NCI-H2029 (cell line): ENCODE measurements at regions not wholly inside any gene's neighbourhood (a gene's known extent, or its start where the extent isn't known, plus 50 kb on each side); places are given as distances from the start of the nearest gene placed in this dataset.
"Not testable (repeated sequence)": the region's sequence is repeated elsewhere in the genome, so short reads cannot be mapped to it uniquely, and the experiment has no call there.

Experiments
- DNase-seq: peaks from one replicate; lab custom pipeline; 2025; lab: John Stamatoyannopoulos, UW

DNA sequence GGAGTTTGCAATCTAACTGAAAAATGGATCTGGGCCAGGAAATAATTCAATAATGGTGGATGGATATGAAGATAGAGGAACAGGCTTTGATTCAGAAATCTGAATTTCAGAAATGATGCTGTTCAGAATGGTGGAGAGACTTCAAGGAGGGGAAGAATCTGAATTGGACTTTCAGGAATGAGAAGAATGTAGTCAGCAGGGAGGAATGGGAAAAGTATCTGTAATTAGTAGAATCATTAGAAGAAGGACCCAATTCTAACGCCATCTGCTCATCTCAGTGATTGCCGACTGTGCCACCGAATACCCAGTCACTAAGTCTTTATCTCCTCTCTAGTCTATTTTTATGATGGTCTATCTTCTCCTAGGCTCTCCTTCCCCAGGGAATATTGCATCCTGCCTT, 363.2 kb downstream of the GALC start:
- no peak for DNase-seq

DNA sequence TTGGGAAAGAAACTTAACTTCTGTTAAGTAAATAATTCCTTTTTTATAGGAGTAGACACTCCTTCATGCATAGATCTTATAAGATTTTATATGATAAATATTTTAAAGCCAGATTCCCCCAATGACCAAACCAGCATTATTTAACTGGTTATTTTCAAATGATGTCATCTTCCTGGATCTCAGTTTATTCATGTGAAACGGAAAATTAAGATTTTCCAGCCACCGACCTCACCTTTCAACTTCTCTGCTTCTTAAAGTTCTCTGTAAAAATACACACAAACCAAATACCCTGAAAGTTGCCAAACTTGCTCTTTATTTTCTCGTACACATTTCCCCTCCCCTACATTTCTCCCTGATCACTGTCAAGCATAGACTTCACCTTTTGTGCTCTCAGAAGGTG, 364.2 kb downstream of the GALC start:
- no peak for DNase-seq

DNA sequence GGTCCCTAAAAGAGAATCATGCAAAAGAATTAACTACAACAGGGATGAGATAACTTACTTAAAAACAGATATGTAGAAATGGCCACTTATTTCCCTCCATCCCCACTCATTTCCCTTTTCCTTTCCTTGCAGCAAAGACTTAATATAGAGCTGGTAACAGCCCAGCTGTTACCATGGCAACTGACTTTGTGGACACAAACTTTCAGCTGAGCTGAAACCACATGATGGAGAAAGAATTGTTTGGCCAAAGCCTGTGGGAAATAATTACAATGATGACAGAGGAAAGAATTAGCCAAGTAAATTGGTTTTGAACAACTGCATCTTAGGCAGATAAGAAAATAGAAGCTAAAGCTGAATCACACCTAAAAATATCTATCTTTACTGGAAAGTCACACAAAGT, 364.9 kb downstream of the GALC start:
- no peak for DNase-seq

DNA sequence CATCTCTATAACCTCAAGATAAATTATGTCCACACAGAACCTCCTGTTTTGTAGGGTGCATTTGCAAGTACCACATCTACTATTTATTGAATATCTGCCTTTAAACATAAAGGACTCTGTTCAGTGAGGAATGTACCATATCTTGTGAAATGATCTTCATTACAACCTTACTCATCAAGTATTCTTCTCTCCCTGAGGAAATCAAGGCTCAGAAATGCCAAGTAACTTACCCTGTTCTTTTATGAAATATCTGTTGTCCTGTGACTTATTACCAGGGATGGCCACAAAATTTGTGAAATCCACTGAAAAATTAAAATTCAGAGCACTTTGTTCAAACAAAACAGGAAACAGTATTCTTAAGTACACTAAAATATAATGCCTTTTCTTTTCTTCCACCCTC, 366.7 kb downstream of the GALC start:
- DNase-seq = no peak

DNA sequence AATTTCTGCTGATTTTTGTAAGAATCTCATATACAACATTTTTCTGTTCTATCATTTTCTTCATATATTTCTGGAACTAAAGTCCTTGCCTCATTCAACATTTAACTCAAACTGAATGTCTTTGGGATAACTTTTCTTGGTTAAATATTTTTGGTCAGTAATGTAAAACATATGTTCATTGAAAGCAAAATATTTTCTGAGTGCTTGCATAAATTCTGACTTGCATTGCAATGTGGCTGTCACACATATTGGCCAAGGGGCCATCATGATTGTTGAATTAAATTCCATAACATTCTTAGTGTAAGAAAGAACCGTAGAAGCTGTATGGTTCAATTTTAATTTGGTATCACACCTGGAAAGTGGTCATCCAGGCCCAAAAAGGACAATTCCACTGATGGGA, 369.4 kb downstream of the GALC start:
- DNase-seq = no peak

DNA sequence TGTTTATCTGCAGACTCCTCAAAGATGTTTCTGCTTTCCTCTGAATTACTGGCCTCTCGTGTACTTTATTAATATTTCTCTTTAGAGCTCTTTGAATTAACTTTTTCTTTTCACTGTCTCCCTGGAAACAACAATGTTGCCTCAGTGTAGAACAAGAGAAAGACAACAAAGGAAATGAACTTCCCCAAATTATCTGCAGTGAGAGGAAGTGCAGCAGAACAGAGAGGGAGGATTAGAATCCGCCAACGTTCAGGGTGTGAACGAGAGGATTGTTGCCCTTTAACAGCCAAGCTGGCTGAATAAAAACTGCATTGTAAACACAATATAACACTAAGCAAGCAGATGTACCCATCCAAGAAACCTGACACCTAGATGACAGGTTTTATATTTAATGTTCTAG, 375.9 kb downstream of the GALC start:
- DNase-seq = no peak

DNA sequence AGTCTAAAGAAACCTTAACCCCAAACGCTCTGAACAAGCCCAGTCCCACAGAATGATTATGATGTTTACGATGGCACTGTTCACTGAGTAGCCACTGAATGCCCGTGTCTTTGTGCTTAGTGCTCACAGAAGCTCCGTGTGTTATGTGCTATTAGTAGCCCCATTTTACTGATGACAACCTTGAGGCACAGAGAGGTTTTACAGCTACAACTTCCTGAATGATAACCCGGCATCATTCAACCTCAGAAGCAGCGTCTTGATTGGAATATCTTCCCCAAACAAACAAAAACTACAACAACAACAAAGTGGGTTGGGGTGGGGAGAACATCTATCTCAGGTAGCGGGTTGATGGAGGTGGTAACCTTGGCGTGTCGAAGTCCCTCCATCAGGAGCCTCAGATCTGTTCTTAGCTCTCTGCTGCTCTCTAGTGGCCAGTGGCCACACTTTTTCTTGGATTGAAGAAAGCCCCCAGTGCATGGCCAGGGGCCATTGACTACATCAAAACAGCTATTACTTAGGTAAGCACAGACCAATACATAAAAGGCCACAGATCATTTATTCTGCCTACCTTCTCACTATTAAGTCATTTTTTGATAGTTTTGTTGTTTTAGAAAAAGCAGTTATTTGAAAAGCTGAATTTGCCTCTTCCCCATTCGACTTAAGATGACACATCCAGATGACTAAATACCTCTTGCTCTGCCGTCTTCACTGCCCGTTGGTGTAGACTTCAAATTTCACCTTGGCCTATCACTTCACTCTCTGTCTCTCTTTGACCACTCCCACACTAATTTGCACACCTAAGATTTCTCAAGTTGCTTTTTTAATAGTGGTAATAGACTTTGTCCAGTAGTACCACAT, 376.9 kb downstream of the GALC start:
- no peak for DNase-seq

DNA sequence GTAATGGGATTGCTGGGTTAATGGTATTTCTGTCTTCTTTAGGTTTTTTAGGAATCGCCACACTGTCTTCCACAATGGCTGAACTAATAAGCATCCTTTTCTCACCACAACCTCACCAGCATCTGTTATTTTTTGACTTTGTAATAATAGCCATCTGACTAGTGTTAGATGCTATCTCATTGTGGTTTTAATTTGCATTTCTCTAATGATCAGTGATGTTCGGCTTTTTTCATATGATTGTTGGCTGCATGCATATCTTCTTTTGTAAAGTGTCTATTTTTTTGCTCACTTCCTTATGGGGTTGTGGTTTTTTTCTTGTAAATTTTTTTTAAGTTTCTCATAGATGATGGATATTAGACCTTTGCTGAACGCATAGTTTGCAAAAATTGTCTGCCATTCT, 377.9 kb downstream of the GALC start:
- DNase-seq = no peak

DNA sequence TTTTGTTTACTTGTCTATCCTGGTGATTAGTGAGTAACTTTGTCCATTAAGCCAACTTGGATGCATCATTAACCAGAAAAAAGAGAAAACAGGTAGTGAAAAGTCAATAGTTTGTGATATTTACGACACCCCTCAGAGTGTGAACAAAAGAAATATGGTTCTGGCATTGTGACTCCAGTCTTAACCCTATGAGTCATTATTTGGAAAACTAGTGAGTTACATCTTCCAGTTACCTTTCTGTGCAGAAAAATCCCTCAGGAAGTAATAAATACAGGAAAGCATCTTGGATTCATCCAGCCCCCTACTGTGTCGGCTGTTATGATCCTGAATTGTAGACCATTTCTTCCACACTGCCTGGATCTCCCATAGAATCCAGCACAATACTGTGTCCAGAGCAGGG, 379.1 kb downstream of the GALC start:
- DNase-seq = no peak

DNA sequence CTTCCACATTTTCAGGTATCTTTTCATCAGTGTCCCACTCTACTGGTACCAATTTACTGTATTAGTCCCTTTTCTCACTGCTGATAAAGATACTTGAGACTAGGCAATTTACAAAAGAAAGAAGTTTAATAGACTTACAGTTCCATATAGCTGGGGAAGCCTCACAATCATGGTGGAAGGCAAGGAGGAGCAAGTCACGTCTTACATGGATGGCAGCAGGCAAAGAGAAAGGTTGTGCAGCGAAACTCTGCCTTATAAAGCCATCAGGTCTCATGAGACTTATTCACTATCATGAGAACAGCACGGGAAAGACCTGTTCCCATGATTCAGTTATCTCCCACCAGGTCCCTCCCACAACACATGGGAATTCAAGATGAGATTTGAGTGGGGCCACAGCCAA, 385.9 kb downstream of the GALC start:
- not testable (repeated sequence) for DNase-seq

DNA sequence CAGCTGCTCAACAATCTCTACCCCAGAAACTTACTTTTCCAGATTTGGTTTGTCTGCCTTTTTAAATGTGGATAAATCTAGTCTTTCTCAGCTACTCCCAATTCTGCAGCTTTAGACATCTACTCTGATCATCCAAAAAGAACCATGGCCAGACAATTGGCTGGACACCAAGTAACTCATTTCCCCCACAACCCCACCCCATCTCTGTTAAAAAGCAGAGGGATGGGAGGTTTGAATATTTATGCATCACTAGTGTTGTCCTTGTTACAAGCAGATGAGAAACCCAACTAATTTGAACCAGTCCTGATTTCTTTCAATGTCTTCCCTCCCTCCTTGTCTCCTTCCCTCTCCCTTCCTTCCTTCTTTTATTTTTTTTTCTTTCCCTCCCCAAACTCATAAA, 391.9 kb downstream of the GALC start:
- DNase-seq = no peak

DNA sequence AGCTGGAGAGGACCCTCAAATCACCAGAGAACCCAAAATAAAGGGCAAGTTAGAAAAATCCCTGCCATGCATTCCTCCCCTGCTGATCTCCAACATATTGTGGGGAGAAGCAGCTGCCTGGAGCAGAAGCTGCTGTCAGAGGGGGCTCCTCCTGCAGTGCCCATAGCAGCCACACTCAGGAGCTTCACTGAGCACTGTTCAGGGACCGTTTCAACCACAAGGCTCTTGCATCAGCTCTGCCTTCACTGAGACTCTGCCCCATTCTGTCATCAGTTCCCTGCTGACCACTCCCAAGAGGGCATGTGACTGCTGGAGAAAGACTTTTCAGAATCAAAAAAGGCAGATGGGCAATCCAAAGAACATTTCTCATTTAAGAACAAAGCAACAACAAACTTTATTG, 392.7 kb downstream of the GALC start:
- DNase-seq = no peak

DNA sequence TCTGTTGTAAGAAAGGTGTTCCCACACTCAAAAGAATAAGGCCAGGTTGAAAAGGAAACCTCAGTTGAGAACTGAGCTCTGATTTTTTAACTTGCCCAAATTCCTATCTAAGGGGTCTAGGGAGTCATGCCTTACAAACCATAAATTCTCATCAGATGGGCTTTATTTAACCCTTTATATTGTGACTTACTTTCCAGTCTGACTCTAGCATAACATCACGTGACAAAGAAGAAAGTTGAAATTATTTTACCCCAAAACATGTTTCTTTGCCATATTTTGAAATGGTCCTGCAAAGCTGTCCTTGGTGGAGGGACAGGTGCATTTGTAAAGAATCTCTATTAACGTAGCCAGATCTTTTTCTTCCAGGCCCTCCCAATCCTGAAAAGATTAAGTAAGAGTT, 411.7 kb downstream of the GALC start:
- no peak for DNase-seq

DNA sequence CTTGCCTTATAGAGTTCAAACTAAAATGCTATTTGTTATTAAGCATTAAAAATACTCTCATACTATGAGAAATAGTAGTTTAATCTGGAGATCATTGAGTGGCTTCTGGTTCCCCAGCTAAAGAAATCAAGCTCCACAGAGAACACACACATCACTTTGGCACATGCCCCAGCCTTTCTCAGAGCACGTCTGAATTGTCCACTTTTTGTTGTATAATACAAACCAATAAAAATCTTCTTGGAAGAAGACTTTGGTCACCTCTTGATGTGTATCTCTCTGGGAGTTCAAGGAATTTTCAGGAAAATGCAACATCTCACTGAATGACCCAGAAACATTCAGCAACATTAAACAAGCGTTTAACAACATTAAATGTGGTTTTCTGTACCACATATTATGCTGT, 413.9 kb downstream of the GALC start:
- no peak for DNase-seq

DNA sequence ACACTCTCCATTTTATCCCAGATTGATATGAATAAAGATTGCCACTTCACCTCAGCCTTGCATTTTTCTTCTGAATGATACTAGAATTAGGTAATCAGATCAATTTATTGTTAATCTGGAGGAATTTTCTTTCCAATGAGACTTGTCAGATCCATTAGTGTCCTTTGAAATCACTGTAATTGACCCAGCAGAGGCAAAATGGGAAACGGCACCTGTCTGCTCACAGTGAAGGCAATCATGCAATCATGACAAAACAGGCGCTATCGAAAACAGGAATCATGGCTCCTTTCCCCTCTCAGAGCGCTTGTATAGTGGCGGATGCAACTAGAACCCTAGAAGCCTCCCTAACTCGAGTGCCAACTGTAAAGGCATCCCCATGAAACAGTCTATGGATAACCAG, 417.6 kb downstream of the GALC start:
- DNase-seq = no peak

DNA sequence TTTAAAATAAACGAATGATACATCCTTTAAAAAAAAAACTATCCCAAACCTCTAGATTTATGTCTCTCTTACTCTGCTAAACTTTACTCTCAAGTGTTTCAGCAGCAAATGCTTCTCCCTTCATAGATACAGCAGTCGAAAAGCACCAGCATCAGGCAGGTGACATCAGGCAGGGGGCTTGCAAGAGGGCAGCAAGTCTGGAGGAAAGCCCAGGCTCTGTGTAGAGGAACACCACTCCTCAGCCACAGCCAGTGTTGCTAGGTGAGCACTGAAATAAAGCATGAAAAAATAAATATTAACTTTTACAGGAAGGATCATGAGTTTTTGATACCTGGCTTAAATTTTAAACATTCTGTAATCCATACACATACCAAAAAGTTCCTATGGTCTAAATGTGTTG, 419.4 kb downstream of the GALC start:
- no peak for DNase-seq

DNA sequence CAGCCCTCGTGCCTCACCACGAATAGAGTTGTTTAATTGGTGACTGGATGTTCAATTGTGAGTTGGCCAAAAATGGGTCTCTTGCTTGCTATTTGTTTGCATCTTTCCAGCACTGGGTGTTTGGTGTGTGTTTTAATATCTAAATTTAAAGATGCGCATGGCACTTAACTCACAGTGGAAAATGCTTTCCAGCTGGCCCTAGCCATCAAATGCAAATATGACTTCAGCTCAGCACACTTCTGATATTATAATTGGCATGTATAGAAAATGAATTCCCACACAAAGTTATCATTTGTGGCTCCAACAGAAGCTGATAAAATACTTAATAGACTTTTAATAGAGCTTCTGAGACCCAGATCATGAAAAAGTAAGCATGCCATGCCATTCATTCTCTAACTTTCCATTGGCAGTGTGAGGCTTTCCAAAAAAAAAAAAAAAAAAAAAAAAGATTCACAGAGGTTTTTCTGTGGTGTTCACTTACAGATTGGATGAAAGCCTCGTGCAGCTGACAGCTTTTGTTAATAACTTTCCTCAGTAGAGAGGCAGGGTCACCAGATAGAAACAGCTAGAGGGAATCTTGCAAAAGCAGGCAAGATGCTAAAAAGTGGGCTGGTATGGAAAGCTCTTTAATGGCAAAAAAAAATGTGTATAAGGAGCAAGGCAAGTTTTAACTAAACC, 425.2 kb downstream of the GALC start:
- DNase-seq = no peak

DNA sequence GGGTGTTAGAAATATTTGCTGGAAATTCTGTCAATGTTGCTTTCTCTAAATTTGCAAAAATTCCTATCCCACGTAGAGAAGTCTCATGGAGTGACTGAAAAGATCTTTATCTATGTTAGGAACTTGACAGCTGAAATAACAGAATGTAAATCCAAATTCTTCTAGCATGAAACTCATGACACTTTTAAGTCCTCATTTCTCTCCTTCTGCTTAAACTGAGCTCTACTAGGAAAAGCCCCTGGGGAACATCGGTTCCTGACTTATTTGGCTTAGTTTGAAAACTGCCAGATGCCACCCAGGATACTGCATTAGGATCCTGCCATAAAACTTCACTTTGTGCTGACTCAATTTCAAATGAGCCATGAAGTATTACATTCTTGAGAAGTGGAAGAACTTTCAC, 426.0 kb downstream of the GALC start:
- DNase-seq = no peak

DNA sequence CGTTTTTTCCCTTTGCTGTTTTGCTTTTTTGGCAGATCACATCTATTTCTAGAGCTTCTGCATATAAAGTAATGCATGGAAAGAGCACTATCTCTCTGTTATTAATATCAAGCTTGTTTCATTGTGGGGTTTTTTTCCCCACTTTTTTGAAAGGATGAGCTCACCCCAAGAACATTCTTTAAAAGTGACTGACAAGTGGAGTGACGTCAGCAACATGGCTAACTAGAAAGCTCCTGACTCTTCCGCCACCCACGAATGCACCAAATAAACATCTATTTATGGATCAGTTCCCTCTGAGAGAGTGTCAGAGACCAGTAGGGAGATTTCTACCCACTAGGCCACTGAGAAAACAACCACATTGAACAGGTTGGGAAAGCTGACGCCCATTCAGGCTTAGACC, 445.4 kb downstream of the GALC start:
- DNase-seq = no peak

DNA sequence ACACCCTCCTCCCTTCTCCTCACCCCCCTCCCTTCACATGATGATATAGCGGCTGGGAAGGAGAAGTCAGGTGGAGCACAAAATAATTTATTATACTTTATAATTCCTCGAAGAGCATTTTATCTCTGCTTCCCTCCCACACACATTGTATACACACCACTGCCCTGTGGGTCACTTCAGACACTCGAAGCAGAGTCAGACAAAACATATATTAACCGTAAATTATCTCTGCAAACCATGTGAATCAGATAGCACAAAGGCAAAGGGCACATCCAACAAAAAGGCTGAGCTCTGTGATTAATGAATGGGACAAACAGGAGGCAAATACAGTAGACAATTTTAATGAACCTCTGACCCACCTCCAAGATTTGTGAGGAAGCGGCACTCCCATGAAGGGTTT, 450.7 kb downstream of the GALC start:
- no peak for DNase-seq

DNA sequence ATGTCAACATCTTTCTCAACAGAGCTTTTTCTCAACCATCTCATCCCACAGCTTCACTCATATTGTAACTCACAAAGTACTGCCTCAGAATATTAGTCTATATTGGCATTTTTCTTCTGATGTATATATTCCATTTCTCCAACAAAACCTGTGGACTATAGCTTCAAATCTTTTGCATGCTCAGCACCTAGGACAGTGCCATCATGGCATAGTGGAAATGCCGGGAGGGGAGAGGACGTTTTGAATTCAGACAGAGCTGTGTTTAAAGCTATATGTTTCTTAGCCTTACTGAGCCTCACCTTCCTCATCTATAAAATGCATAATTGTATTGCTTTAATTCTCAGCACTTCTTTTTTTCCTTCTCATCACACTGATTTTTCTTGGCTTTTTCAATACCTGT, 452.6 kb downstream of the GALC start:
- DNase-seq = no peak

DNA sequence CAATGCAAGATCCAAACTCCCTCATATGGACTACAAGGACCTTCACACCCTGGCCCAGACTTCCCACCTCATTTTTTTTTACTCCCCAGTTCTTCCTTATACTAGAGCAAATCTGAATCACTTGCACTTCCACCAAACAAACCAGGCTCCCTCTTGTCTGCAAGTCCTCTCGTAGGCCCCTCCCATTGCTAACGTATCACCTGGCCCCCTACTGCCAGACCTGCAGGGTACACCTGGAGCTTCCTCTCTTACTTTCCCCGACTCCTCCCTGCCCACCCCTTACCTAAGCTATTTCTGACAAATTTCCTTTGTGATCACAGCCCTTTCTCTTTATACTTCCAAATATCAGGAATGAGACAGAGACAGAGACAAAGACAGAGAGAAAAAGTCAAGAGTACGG, 463.9 kb downstream of the GALC start:
- no peak for DNase-seq

DNA sequence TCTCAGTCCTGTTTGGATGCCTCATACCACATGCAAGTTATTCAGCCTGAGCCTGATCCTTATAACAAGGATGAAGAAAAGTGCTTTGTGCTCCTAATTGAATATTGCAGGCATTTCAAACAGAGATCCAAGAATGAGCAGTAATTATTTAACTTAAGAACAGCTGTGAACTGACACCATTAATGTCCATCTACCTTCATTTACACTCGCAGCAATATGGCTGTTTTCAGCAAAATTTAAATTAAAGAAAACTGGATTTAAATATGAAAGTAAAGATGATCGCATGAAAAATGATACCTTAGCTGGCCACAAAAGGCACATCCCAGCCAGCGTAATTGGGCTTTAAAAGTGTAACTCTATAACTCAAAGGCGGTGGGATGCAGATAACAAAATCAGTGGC, 466.3 kb downstream of the GALC start:
- no peak for DNase-seq

DNA sequence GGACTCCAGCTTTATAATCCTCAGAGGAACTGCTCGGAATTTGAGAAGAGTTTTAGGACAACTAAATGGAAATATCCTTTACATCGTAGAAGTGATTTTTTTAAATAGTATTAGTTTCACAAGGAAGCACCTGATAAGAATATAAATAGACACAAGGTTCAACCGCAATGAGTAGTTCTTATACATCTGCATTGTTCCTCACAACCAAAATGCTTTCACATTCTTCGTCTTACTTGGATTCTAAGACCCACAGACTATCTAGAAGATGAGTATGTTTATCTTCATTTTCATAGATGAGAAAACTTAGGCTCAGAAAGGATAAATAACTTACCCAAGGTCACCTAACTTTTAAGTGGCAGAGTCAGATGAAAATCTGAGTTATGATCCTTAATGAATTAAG, 469.0 kb downstream of the GALC start:
- no peak for DNase-seq
